ENCODE measurements at regions not wholly inside any gene's neighbourhood (a gene's known extent, or its start where the extent isn't known, plus 50 kb on each side); places are given as distances from the start of the nearest gene placed in this dataset.
"Not testable (repeated sequence)": the region's sequence is repeated elsewhere in the genome, so short reads cannot be mapped to it uniquely, and the experiment has no call there.

DNA sequence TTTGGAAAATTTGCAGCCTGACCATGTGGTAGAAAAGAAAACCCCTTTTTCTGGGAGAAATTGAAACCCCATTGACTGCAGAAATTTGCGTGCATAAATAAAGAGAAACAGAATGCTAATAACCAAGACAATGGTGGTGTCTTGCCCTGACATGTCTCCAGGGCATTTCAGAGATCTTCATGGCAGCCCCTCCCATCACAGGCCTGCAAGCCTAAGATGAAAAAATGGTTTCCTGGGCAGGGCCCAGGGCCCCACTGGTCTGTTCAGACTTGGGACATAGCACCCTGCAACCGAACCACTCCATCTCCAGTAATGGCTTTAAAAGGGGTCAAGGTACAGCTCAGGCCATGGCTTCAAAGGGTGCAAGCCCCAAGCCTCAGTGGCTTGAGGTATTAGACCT, 71.6 kb upstream of the SGIP1 start:
- no peak for DNase-seq

GRCh38 chr1:66464351-66464750, 69.6 kb upstream of the SGIP1 start:
- no peak for DNase-seq

GRCh38 chr1:66464802-66465201, 69.2 kb upstream of the SGIP1 start:
- DNase-seq: no peak

GRCh38 chr1:66466695-66467094, 67.3 kb upstream of the SGIP1 start:
- not testable (repeated sequence) for DNase-seq

DNA sequence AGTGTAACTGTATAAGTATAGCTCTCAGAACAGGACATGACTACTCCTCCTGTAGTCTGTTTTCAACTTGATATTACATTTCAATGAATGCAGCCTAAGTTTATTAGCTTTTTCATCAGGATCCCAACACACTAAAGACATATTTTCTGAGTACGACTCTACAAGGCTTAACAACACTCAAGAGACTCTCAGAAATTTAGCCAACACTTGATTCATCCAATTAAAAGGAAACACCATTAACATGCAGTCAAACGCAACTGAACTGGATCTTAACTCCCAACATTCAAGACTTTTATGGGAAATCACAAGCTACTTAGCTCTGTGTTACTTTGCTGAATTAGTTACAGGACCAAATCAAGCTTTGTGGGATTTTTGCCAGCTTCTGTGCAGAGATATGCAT, 65.2 kb upstream of the SGIP1 start:
- peak; percentile 84 for DNase-seq

DNA sequence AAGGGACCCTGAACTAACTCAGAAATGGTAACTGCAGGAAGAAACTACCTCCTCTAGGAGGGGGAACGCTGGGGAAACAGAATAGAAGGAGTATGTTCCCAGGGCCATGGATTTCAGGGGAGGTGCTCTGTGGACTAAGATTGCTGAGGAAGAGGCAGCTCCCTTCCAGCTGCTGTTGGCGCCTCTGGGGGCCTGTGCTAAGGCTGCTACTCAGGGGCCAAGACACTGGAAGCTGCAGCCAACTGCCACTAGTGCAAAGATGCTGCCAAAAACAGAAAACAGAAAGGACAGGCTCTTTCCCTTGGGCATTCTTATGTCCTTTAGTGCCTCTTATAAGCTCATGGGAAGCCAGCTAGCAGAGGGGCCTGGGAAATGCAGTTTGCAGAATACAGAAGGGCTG, 58.0 kb upstream of the SGIP1 start:
- peak; percentile 51 for DNase-seq

DNA sequence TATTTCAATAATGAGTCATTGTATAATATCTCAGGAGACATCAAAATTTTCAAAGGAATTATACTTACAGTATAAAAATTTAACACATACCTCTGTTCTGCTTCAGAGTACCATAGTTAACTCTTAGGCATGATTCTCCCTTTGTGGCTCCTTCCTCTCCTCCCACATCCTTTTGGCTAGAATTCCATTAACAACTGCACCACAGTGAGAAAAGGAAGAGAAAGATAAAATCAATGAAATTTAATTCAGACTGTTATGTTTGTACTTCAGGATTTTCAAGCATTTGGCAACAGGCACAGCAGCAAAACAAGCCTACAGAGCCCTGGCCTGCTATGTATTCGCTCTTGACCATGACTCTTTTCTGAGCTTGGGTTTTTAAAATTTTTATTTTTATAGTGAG, 57.2 kb upstream of the SGIP1 start:
- DNase-seq: no peak

DNA sequence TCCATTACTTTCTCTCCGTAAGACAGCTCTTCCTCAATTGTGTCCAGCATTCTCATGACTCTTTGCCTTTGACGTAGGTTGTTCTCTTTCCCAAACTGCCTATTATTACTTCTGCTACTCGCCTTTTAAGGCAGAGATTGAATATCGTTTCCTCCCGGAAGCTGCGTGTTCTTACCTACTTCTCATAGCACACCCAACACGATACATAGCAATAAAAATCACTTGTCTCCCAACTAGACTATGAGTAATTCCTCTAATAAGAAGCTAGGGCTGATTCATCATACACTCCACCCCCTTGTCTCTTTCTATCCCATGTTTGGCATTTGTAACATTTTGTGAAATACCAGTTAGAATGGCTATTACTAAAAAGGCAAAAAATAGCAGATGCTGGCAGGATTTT, 55.8 kb upstream of the SGIP1 start:
- DNase-seq: no peak

DNA sequence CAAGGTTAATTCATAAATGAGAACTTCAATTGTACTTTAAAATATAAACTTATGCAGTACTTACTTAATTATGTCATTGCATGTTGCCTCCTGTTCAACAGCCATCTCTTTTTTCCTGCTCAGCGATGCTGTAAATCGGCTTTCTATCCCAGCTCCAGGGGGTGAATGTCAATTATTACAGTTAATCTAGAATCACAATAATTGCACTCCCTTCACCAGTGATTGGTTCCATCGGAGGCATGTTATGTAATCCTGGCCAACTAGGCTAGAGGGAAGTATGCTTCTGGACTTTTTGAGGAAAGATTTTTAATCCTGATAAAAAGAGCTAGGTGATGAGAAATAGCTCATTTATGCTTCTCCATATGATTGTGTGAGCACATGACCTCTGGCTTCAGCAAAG, 53.8 kb upstream of the SGIP1 start:
- no peak for DNase-seq

DNA sequence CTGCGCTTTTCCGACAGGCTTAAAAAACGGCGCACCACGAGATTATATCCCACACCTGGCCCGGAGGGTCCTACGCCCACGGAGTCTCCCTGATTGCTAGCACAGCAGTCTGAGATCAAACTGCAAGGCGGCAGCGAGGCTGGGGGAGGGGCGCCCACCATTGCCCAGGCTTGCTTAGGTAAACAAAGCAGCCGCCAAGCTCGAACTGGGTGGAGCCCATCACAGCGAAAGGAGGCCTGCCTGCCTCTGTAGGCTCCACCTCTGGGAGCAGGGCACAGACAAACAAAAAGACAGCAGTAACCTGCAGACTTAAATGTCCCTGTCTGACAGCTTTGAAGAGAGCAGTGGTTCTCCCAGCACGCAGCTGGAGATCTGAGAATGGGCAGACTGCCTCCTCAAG, 52.7 kb upstream of the SGIP1 start:
- DNase-seq: not testable (repeated sequence)

Data from DMS79 (cell line).